H1 (cell line): ENCODE measurements at regions not wholly inside any gene's neighbourhood (a gene's known extent, or its start where the extent isn't known, plus 50 kb on each side); places are given as distances from the start of the nearest gene placed in this dataset.

Experiments
- CTCF ChIA-PET: fragments of 300-600 bp; sonication (Branson Sonifier 250); formaldehyde crosslinking; loops from one replicate; lab custom pipeline; 2021; ENCODE audit not compliant: partially characterized antibody; lab: Charles Lee
- POLR2A ChIA-PET: fragments of 300-600 bp; sonication (Branson Sonifier 250); formaldehyde crosslinking; loops from one replicate; lab custom pipeline; 2021; ENCODE audit warnings: inconsistent platforms; ENCODE audit not compliant: partially characterized antibody; lab: Charles Lee
- DNase-seq, 2 experiments: peaks; one replicate each; pipeline versions ENCODE4 v3.0.0 to v3.0.0-alpha.2; 2010 to 2022; ENCODE audit warnings: low spot score in 2 of 2, low read depth in 1 of 2, mixed read lengths in 1 of 2
- FAIRE-seq: peaks from 2 replicates; lab custom pipeline; 2011; peaks lifted over from hg19 to GRCh38; lab: Jason Lieb, UNC
- H2AFZ ChIP-seq: 2 replicates; pipeline ENCODE4 v1.8.1; 2012; ENCODE audit warnings: low read length, inconsistent platforms
- H2AK5ac ChIP-seq: 2 replicates; pipeline ENCODE4 v1.6.1; 2013; ENCODE audit warnings: low read depth, low read length
- H2BK120ac ChIP-seq: replicated peaks from 2 replicates; pipeline ENCODE3; 2013; ENCODE audit warnings: low read depth, low read length, inconsistent platforms
- H2BK12ac ChIP-seq: 2 replicates; pipeline ENCODE4 v1.6.1; 2013; ENCODE audit warnings: low read depth, low read length
- H2BK15ac ChIP-seq: 2 replicates; pipeline ENCODE4 v1.6.1; 2013; ENCODE audit warnings: low read length
- H2BK20ac ChIP-seq: 2 replicates; pipeline ENCODE4 v1.6.1; 2013; ENCODE audit warnings: low read length
- H2BK5ac ChIP-seq: 2 replicates; pipeline ENCODE4 v1.6.1; 2013; ENCODE audit warnings: low read depth, low read length
- H3K14ac ChIP-seq: 2 replicates; pipeline ENCODE4 v1.6.1; 2013; ENCODE audit warnings: inconsistent platforms; ENCODE audit not compliant: insufficient read length
- H3K18ac ChIP-seq: 2 replicates; pipeline ENCODE4 v1.6.1; 2013; ENCODE audit warnings: low read length; ENCODE audit errors: extremely low read depth
- H3K23ac ChIP-seq: 2 replicates; pipeline ENCODE4 v1.6.1; 2013; ENCODE audit warnings: inconsistent platforms; ENCODE audit not compliant: insufficient read length
- H3K23me2 ChIP-seq: 2 replicates; pipeline ENCODE4 v1.6.1; 2013; ENCODE audit warnings: low read depth, low read length
- H3K27ac ChIP-seq: 2 replicates; pipeline ENCODE4 v1.6.1; 2011; ENCODE audit warnings: low read depth, low read length, inconsistent platforms
- H3K27me3 ChIP-seq, 4 experiments: replicated peaks in 1 of 4; 1 replicate in 1 of 4; 2 replicates in 3 of 4; pipeline versions ENCODE4 v1.6.1 to v1.8.1; 2011 to 2013; ENCODE audit warnings: low read length in 3 of 4, mild to moderate bottlenecking in 3 of 4, inconsistent platforms in 2 of 4, mixed read lengths in 2 of 4, moderate library complexity in 1 of 4; ENCODE audit not compliant: control insufficient read depth in 3 of 4, insufficient read depth in 3 of 4; ENCODE audit errors: extremely low read depth in 1 of 4
- H3K36me3 ChIP-seq, 4 experiments: 2 replicates each; pipeline versions ENCODE4 v1.6.1 to v1.8.1; 2011 to 2013; ENCODE audit warnings: mild to moderate bottlenecking in 4 of 4, low read length in 3 of 4, moderate library complexity in 2 of 4, control low read depth in 1 of 4, inconsistent platforms in 1 of 4; ENCODE audit not compliant: insufficient read depth in 4 of 4, control insufficient read depth in 2 of 4
- H3K4ac ChIP-seq: replicated peaks from 2 replicates; pipeline ENCODE3; 2013; ENCODE audit warnings: low read length, low read depth, mixed read lengths, inconsistent platforms; ENCODE audit not compliant: insufficient read length
- H3K4me1 ChIP-seq, 4 experiments: replicated peaks in 1 of 4; 1 replicate in 1 of 4; 2 replicates in 3 of 4; pipeline versions ENCODE4 v1.6.1 to v1.8.1; 2011 to 2013; ENCODE audit warnings: low read length in 3 of 4, inconsistent platforms in 2 of 4, mixed read lengths in 1 of 4; ENCODE audit not compliant: insufficient read depth in 4 of 4, control insufficient read depth in 3 of 4
- H3K4me2 ChIP-seq, 2 experiments: 2 replicates each; pipeline versions ENCODE4 v1.6.1 to v1.8.1; 2011 to 2013; ENCODE audit warnings: low read depth in 2 of 2, low read length in 2 of 2, control low read depth in 1 of 2, inconsistent platforms in 1 of 2, mild to moderate bottlenecking in 1 of 2; ENCODE audit not compliant: insufficient read depth in 1 of 2
- H3K4me3 ChIP-seq, 4 experiments: fragments of 200-600, 300-600 bp in 1 of 4; sonication (generic), shearing (Covaris generic), sonication (Bioruptor Twin) in 1 of 4; 2 replicates each; pipeline versions ENCODE4 v1.5.1 to v1.8.1; 2011 to 2016; ENCODE audit warnings: low read length in 4 of 4, low read depth in 3 of 4, control low read depth in 2 of 4, inconsistent platforms in 2 of 4, mild to moderate bottlenecking in 2 of 4, mixed read lengths in 1 of 4, moderate library complexity in 1 of 4; ENCODE audit not compliant: insufficient read depth in 2 of 4; ENCODE audit errors: extremely low read depth in 1 of 4
- H3K56ac ChIP-seq: replicated peaks from 2 replicates; pipeline ENCODE3; 2013; ENCODE audit warnings: low read depth, mild to moderate bottlenecking, mixed read lengths, low read length, inconsistent platforms; ENCODE audit not compliant: insufficient read length
- H3K79me1 ChIP-seq: 2 replicates; pipeline ENCODE4 v1.6.1; 2013; ENCODE audit warnings: low read depth, low read length, control low read depth
- H3K79me2 ChIP-seq, 2 experiments: 2 replicates each; pipeline versions ENCODE4 v1.6.1 to v1.8.1; 2012 to 2013; ENCODE audit warnings: low read length in 2 of 2, mild to moderate bottlenecking in 2 of 2, inconsistent platforms in 1 of 2; ENCODE audit not compliant: insufficient read depth in 2 of 2, control insufficient read depth in 1 of 2
- H3K9ac ChIP-seq, 4 experiments: replicated peaks in 1 of 4; 1 replicate in 1 of 4; 2 replicates in 3 of 4; pipeline versions ENCODE4 v1.6.1 to v1.8.1; 2011 to 2013; ENCODE audit warnings: low read depth in 3 of 4, low read length in 3 of 4, control low read depth in 2 of 4, mild to moderate bottlenecking in 2 of 4, moderate library complexity in 2 of 4, inconsistent platforms in 1 of 4; ENCODE audit errors: extremely low read depth in 1 of 4
- H3K9me3 ChIP-seq, 2 experiments: 2 replicates each; pipeline versions ENCODE4 v1.6.1 to v1.8.1; 2012 to 2013; ENCODE audit warnings: mild to moderate bottlenecking in 2 of 2, moderate library complexity in 2 of 2, control low read depth in 1 of 2, inconsistent platforms in 1 of 2, low read depth in 1 of 2, low read length in 1 of 2, mixed read lengths in 1 of 2; ENCODE audit not compliant: insufficient read depth in 2 of 2
- H4K20me1 ChIP-seq, 2 experiments: replicated peaks in 1 of 2; 2 replicates each; pipeline versions ENCODE3 to v1.8.1; 2011 to 2013; ENCODE audit warnings: inconsistent platforms in 2 of 2, low read length in 2 of 2, mild to moderate bottlenecking in 1 of 2; ENCODE audit not compliant: insufficient read depth in 2 of 2, control insufficient read depth in 1 of 2
- H4K5ac ChIP-seq: 2 replicates; pipeline ENCODE4 v1.6.1; 2013; ENCODE audit warnings: low read length, low read depth, mixed read lengths, inconsistent platforms; ENCODE audit not compliant: insufficient read length
- H4K8ac ChIP-seq: 2 replicates; pipeline ENCODE4 v1.8.0; 2013; ENCODE audit warnings: mild to moderate bottlenecking, moderate library complexity, low read length, inconsistent platforms; ENCODE audit not compliant: insufficient read depth; ENCODE audit errors: extremely low read depth
- H4K91ac ChIP-seq: replicated peaks from 2 replicates; pipeline ENCODE3; 2013; ENCODE audit warnings: low read length, mixed read lengths, inconsistent platforms; ENCODE audit not compliant: insufficient read length
- BRCA1 ChIP-seq: IDR thresholded peaks from 2 replicates; pipeline ENCODE4 v1.6.1; 2012; ENCODE audit warnings: low read depth, low read length, improper control_type of control experiment
- EP300 ChIP-seq, 2 experiments: IDR thresholded peaks; 1 replicate in 1 of 2; 2 replicates in 1 of 2; pipeline ENCODE4 v1.6.1; 2011 to 2012; ENCODE audit warnings: low read depth in 2 of 2, low read length in 2 of 2, mild to moderate bottlenecking in 2 of 2, borderline replicate concordance in 1 of 2, inconsistent platforms in 1 of 2, moderate library complexity in 1 of 2
- WGBS, 2 experiments: shearing (Covaris generic) in 1 of 2; methylation state at CpG; one replicate each; pipeline versions ENCODE4 v1.1.6 to v1.1.7; 2013 to 2015; ENCODE audit warnings: low lambda C conversion rate in 2 of 2, mixed read lengths in 2 of 2, inconsistent platforms in 1 of 2, low coverage in 1 of 2, missing lambda C conversion rate in 1 of 2; ENCODE audit not compliant: insufficient replicate concordance in 2 of 2, insufficient coverage in 1 of 2, insufficient read length in 1 of 2; ENCODE audit errors: extremely low coverage in 1 of 2, missing lambda C conversion rate in 1 of 2; 5-methylcytosine and 5-hydroxymethylcytosine counted together

DNA sequence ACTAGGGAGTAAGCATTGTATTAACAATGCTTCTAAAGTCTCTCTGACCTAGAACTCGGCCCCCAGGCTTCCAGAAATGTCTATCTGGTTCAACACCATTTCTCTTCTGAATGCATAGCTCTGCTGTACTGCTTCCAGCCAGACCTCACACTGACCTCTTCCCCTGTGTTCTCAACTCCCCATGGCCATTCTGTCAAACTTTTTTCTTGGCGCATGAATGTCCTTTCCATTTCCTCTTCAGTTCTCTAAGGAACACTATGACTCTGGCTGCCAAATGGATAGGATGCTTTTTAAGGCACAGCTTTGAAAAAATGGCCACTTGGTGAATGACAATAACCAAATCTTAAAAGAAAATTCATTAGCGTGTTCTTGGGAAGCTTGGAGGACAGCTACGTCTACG, 425.8 kb downstream of the ETV1 start:
- no peak overlapping the region for H3K4me3 ChIP-seq
- H3K4ac ChIP-seq: no peak overlapping the region
- FAIRE-seq (no peak), DNase-seq (no peak)
- no peak overlapping the region for H4K5ac ChIP-seq
- H3K4me1 ChIP-seq: no peaks in the 10 kb centered on the region
- H3K56ac ChIP-seq: no peak overlapping the region
- no peak overlapping the region for H2BK5ac ChIP-seq
- no peaks in the 10 kb centered on the region for H3K27me3 ChIP-seq
- H3K4me2 ChIP-seq: no peak overlapping the region
- H2AK5ac ChIP-seq: no peak overlapping the region
- no peak overlapping the region for H4K91ac ChIP-seq
- H3K9me3 ChIP-seq: no peaks in the 10 kb centered on the region
- POLR2A ChIA-PET: no interaction called here
- WGBS, 2 experiments: 91% methylated on average over 5 of the region's 5 CpGs; no CpG with 5 or more reads in 1 of the 2 experiments
- no peak overlapping the region for H2BK12ac ChIP-seq
- H3K79me1 ChIP-seq: no peaks in the 10 kb centered on the region
- no peak overlapping the region for H4K8ac ChIP-seq
- no peak for TF ChIP-seq BRCA1
- no peak for TF ChIP-seq EP300 (IDR thresholded peaks at IDR 0.05; ENCODE audit: borderline replicate concordance in 1 of 2, low read depth in 2 of 2, low read length in 2 of 2)
- TF ChIP-seq, all 59 proteins: peak for 0
- H2BK20ac ChIP-seq: no peak overlapping the region
- H3K18ac ChIP-seq: no peak overlapping the region
- H3K36me3 ChIP-seq: no peaks in the 10 kb centered on the region
- H3K9ac ChIP-seq: no peak overlapping the region
- H4K20me1 ChIP-seq: no peaks in the 10 kb centered on the region
- no peak overlapping the region for H2BK15ac ChIP-seq
- H3K14ac ChIP-seq: no peak overlapping the region
- no peak overlapping the region for H3K23ac ChIP-seq
- CTCF ChIA-PET: interaction anchor here (0.6 kb wide), 1 partner anchor 361 kb away, joined by 3 read pairs; no protein-coding TSS in a partner anchor
- H2BK120ac ChIP-seq: no peak overlapping the region
- no peak overlapping the region for H3K27ac ChIP-seq
- H3K23me2 ChIP-seq: no peaks in the 10 kb centered on the region
- H2AFZ ChIP-seq: no peak overlapping the region
- no peaks in the 10 kb centered on the region for H3K79me2 ChIP-seq
